HEK293 (cell line): ENCODE measurements at regions not wholly inside any gene's neighbourhood (a gene's known extent, or its start where the extent isn't known, plus 50 kb on each side); places are given as distances from the start of the nearest gene placed in this dataset.
A peak's percentile ranks its signal among the peaks of the same experiment; 100 is the strongest.

Experiments
- CTCF ChIA-PET: fragments of 350-600 bp; formaldehyde crosslinking; extraction: SDS; loops from one replicate; lab custom pipeline; 2021; ENCODE audit warnings: antibody characterized with exemption; lab: Yijun Ruan, JAX
- POLR2A ChIA-PET: fragments of 300-600 bp; formaldehyde crosslinking; extraction: SDS; loops from one replicate; lab custom pipeline; 2020; ENCODE audit warnings: antibody characterized with exemption, inconsistent platforms; lab: Yijun Ruan, JAX
- H3K27ac ChIP-seq: fragments of 200-500 bp; sonication (Bioruptor generic); 2 replicates; pipeline ENCODE4 v1.5.1; 2014; ENCODE audit warnings: low read depth, low read length, control low read depth, inconsistent platforms; ENCODE audit errors: extremely low read depth
- H3K36me3 ChIP-seq, 2 experiments: fragments of 200-500 bp in 1 of 2; sonication (Bioruptor generic) in 1 of 2; 1 replicate in 1 of 2; 2 replicates in 1 of 2; pipeline ENCODE4 v1.5.1; 2014 to 2017; ENCODE audit warnings: inconsistent platforms in 2 of 2, low read length in 2 of 2; ENCODE audit not compliant: control insufficient read depth in 2 of 2, insufficient read depth in 1 of 2
- H3K4me1 ChIP-seq: fragments of 200-500 bp; sonication (Bioruptor generic); 2 replicates; pipeline ENCODE4 v1.5.1; 2014; ENCODE audit warnings: mild to moderate bottlenecking, low read length, inconsistent platforms; ENCODE audit not compliant: control insufficient read depth, insufficient read depth
- H3K4me3 ChIP-seq: 2 replicates; pipeline ENCODE4 v1.5.1; 2011; ENCODE audit warnings: low read depth, mild to moderate bottlenecking, control low read depth, low read length, moderate library complexity
- H3K9me3 ChIP-seq: fragments of 200-500 bp; sonication (Bioruptor generic); 2 replicates; pipeline ENCODE4 v1.5.1; 2014; ENCODE audit warnings: low read depth, low read length, inconsistent platforms; ENCODE audit not compliant: control insufficient read depth, insufficient read depth
- CTCF ChIP-seq: fragments of 450-650 bp; formaldehyde crosslinking; IDR thresholded peaks from 2 replicates; pipeline ENCODE4 v1.5.1; 2016; ENCODE audit warnings: missing biosample characterization, missing genetic modification characterization
- ELK4 ChIP-seq: IDR thresholded peaks from 2 replicates; pipeline ENCODE4 v1.6.1; 2011; ENCODE audit warnings: mild to moderate bottlenecking, low read depth, low read length, borderline replicate concordance
- GLI2 ChIP-seq: fragments of 450-650 bp; formaldehyde crosslinking; IDR thresholded peaks from 2 replicates; pipeline ENCODE4; 2017; ENCODE audit warnings: missing biosample characterization, missing genetic modification characterization, low read depth, borderline replicate concordance
- KLF10 ChIP-seq: fragments of 450-650 bp; IDR thresholded peaks from 2 replicates; pipeline ENCODE4 v1.5.1; 2018; ENCODE audit warnings: missing biosample characterization, mild to moderate bottlenecking, missing genetic modification characterization
- TCF7L2 ChIP-seq: IDR thresholded peaks from 2 replicates; pipeline ENCODE4 v1.6.1; 2011; ENCODE audit warnings: low read depth, mild to moderate bottlenecking, inconsistent platforms, low read length, moderate library complexity, borderline replicate concordance
- TRIM28 ChIP-seq: IDR thresholded peaks from 2 replicates; pipeline ENCODE4 v1.6.1; 2011; ENCODE audit warnings: low read length, control low read depth, borderline replicate concordance
- ZBTB1 ChIP-seq: fragments of 450-650 bp; formaldehyde crosslinking; IDR thresholded peaks from 2 replicates; pipeline ENCODE4 v1.5.1; 2016; ENCODE audit warnings: missing biosample characterization, missing genetic modification characterization
- ZBTB17 ChIP-seq: fragments of 450-650 bp; formaldehyde crosslinking; IDR thresholded peaks from 2 replicates; pipeline ENCODE4 v1.5.1; 2016; ENCODE audit warnings: missing biosample characterization, missing genetic modification characterization
- ZBTB20 ChIP-seq: fragments of 450-650 bp; formaldehyde crosslinking; IDR thresholded peaks from 2 replicates; pipeline ENCODE4 v1.5.1; 2016; ENCODE audit warnings: missing biosample characterization, missing genetic modification characterization
- ZBTB26 ChIP-seq: fragments of 450-650 bp; formaldehyde crosslinking; optimal IDR thresholded peaks from 2 replicates; pipeline ENCODE3; 2016; ENCODE audit warnings: missing biosample characterization, mild to moderate bottlenecking, missing genetic modification characterization
- ZNF2 ChIP-seq: fragments of 450-650 bp; formaldehyde crosslinking; IDR thresholded peaks from 2 replicates; pipeline ENCODE4 v1.5.1; 2016; ENCODE audit warnings: missing biosample characterization, missing genetic modification characterization
- ZNF26 ChIP-seq: fragments of 450-650 bp; formaldehyde crosslinking; IDR thresholded peaks from 2 replicates; pipeline ENCODE4 v1.5.1; 2016; ENCODE audit warnings: missing biosample characterization, missing genetic modification characterization
- ZNF266 ChIP-seq: fragments of 450-650 bp; formaldehyde crosslinking; IDR thresholded peaks from 2 replicates; pipeline ENCODE4 v1.5.1; 2016; ENCODE audit warnings: missing biosample characterization, missing genetic modification characterization, low read depth
- ZNF513 ChIP-seq: fragments of 450-650 bp; IDR thresholded peaks from 2 replicates; pipeline ENCODE4 v1.5.1; 2018; ENCODE audit warnings: missing biosample characterization, missing genetic modification characterization
- ZNF600 ChIP-seq: fragments of 450-650 bp; formaldehyde crosslinking; IDR thresholded peaks from 2 replicates; pipeline ENCODE4 v1.5.1; 2016; ENCODE audit warnings: missing biosample characterization, missing genetic modification characterization
- ZNF621 ChIP-seq: fragments of 450-650 bp; formaldehyde crosslinking; IDR thresholded peaks from 2 replicates; pipeline ENCODE4 v1.5.1; 2017; ENCODE audit warnings: missing biosample characterization, missing genetic modification characterization
- ZNF639 ChIP-seq: fragments of 450-650 bp; formaldehyde crosslinking; IDR thresholded peaks from 2 replicates; pipeline ENCODE4 v1.5.1; 2016; ENCODE audit warnings: missing biosample characterization, missing genetic modification characterization
- ZNF654 ChIP-seq: fragments of 450-650 bp; formaldehyde crosslinking; IDR thresholded peaks from 2 replicates; pipeline ENCODE4 v1.5.1; 2016; ENCODE audit warnings: low read depth, missing biosample characterization, missing genetic modification characterization
- ZNF658 ChIP-seq: fragments of 450-650 bp; formaldehyde crosslinking; IDR thresholded peaks from 2 replicates; pipeline ENCODE4; 2016; ENCODE audit warnings: missing biosample characterization, missing genetic modification characterization
- ZNF660 ChIP-seq: fragments of 450-650 bp; IDR thresholded peaks from 2 replicates; pipeline ENCODE4 v1.5.1; 2018; ENCODE audit warnings: missing biosample characterization, mild to moderate bottlenecking, missing genetic modification characterization
- ZNF768 ChIP-seq: fragments of 450-650 bp; formaldehyde crosslinking; IDR thresholded peaks from 2 replicates; pipeline ENCODE4 v1.5.1; 2018; ENCODE audit warnings: missing biosample characterization, mild to moderate bottlenecking, missing genetic modification characterization
- ZNF837 ChIP-seq: fragments of 450-650 bp; formaldehyde crosslinking; IDR thresholded peaks from 2 replicates; pipeline ENCODE4 v1.5.1; 2016; ENCODE audit warnings: missing biosample characterization, missing genetic modification characterization
- ZSCAN5A ChIP-seq: fragments of 450-650 bp; formaldehyde crosslinking; IDR thresholded peaks from 2 replicates; pipeline ENCODE4 v1.5.1; 2016; ENCODE audit warnings: missing biosample characterization, missing genetic modification characterization

GRCh38 chr4:170259631-170260153 is 169.9 kb upstream of the AADAT start:
- Histone ChIP-seq H3K4me3 (no peak overlapping the region), H3K36me3 (no peaks in the 10 kb centered on the region), H3K27ac (no peak overlapping the region), H3K9me3 (no peaks in the 10 kb centered on the region), H3K4me1 (no peaks in the 10 kb centered on the region)
- CTCF ChIA-PET = interaction anchor here (0.6 to 4.0 kb wide), 30 partner anchors 11 to 1932 kb away, joined by 3 to 28 read pairs (median 4); no protein-coding TSS in a partner anchor
- POLR2A ChIA-PET = interaction anchor here (0.5 kb wide), 1 partner anchor 70 kb away, joined by 3 read pairs; no protein-coding TSS in a partner anchor
- TF ChIP-seq ZNF768 (tag by site-specific recombination) (no peak; the same call in 1 of the 2 replicates), ZBTB1 (tag by site-specific recombination) (no peak), ZNF621 (tag by site-specific recombination) (no peak), ZNF837 (tag by site-specific recombination) (no peak), ZSCAN5A (no peak), ZNF266 (no peak), KLF10 (no peak), ZNF2 (0 out of 2 replicates have a peak, but pooled peaks have one; percentile 47), ZNF660 (tag by site-specific recombination) (peak; percentile 85), CTCF (peak; percentile 76), ZNF658 (tag by site-specific recombination) (no peak), ZNF654 (tag by site-specific recombination) (peak; percentile 99), ZNF26 (no peak), TRIM28 (0 out of 2 replicates have a peak, but pooled peaks have one; percentile 21), ZNF513 (tag by site-specific recombination) (no peak), ZBTB17 (tag by site-specific recombination) (peak; percentile 53; the same call in 1 of the 2 replicates), TCF7L2 (no peak), ZNF600 (no peak), ZBTB20 (tag by site-specific recombination) (no peak), GLI2 (tag by site-specific recombination) (no peak)

- CTCF ChIA-PET = interaction anchor here (0.7 kb wide), 1 partner anchor 1962 kb away, joined by 3 read pairs; no protein-coding TSS in a partner anchor
Measured at GRCh38 chr4:170256807-170257206, 167.1 kb upstream of the AADAT start.

More at GRCh38 chr4:170256807-170257206, 167.1 kb upstream of the AADAT start:
- POLR2A ChIA-PET = no interaction called here
- Histone ChIP-seq H3K4me3 (no peak overlapping the region), H3K27ac (no peak overlapping the region), H3K9me3 (no peaks in the 10 kb centered on the region)
- TF ChIP-seq ZNF639 (tag by site-specific recombination) (no peak), ELK4 (no peak), ZBTB26 (tag by site-specific recombination) (no peak)
- TF ChIP-seq, all 188 proteins: peak for 0
- H3K36me3 ChIP-seq = no peaks in the 10 kb centered on the region
- H3K4me1 ChIP-seq = no peaks in the 10 kb centered on the region
